OCI-LY7 (cell line): ENCODE measurements at regions not wholly inside any gene's neighbourhood (a gene's known extent, or its start where the extent isn't known, plus 50 kb on each side); places are given as distances from the start of the nearest gene placed in this dataset.

Source experiments
- CTCF ChIP-seq: fragments of 200-600 bp; sonication (generic); conservative IDR thresholded peaks from 2 replicates; pipeline ENCODE4 v1.5.1; 2014; ENCODE audit warnings: mild to moderate bottlenecking, antibody characterized with exemption, low read length, moderate library complexity, mixed read lengths
- EZH2phosphoT487 ChIP-seq: fragments of 200-600 bp; sonication (generic); IDR thresholded peaks from 2 replicates; pipeline ENCODE4 v1.6.1; 2018; ENCODE audit warnings: low read depth, borderline replicate concordance, mild to moderate bottlenecking, mixed run types, antibody characterized with exemption, low read length, moderate library complexity, mixed read lengths

- no peak for TF ChIP-seq CTCF
- TF ChIP-seq EZH2phosphoT487, result no peak
Observed at GRCh38 chr13:64855506-64855905, 2374.6 kb downstream of the PCDH9 start.
